OCI-M2 (cell line): ENCODE measurements at regions not wholly inside any gene's neighbourhood (a gene's known extent, or its start where the extent isn't known, plus 50 kb on each side); places are given as distances from the start of the nearest gene placed in this dataset.

Source experiments
- DNase-seq: peaks from one replicate; lab custom pipeline; 2025; ENCODE audit not compliant: unreplicated experiment; lab: John Stamatoyannopoulos, UW

GRCh38 chr11:96885405-96885804 lies 495.6 kb downstream of the JRKL start:
- DNase-seq: no peak

- no peak for DNase-seq
Measured at GRCh38 chr11:96885912-96886311, 496.1 kb downstream of the JRKL start.

GRCh38 chr11:96893988-96894387 lies 504.2 kb downstream of the JRKL start:
- DNase-seq: no peak

GRCh38 chr11:96894587-96894986 lies 504.8 kb downstream of the JRKL start:
- DNase-seq: no peak

GRCh38 chr11:96899971-96900370 lies 510.2 kb downstream of the JRKL start:
- DNase-seq: no peak

- no peak for DNase-seq
Measured at GRCh38 chr11:96905143-96905542, 515.3 kb downstream of the JRKL start.

GRCh38 chr11:96905663-96906062 lies 515.9 kb downstream of the JRKL start:
- DNase-seq: no peak

GRCh38 chr11:96906476-96906875 lies 516.7 kb downstream of the JRKL start:
- no peak for DNase-seq

- no peak for DNase-seq
Measured at GRCh38 chr11:96925862-96926261, 536.0 kb downstream of the JRKL start.

GRCh38 chr11:96940227-96940626 lies 550.4 kb downstream of the JRKL start:
- no peak for DNase-seq

- no peak for DNase-seq
Measured at GRCh38 chr11:96942855-96943254, 553.0 kb downstream of the JRKL start.

GRCh38 chr11:96943970-96944369 lies 554.2 kb downstream of the JRKL start:
- DNase-seq: no peak

- DNase-seq: no peak
Measured at GRCh38 chr11:96948066-96948465, 558.3 kb downstream of the JRKL start.

- DNase-seq: no peak
Measured at GRCh38 chr11:96949464-96949863, 559.7 kb downstream of the JRKL start.

- DNase-seq: no peak
Measured at GRCh38 chr11:96954587-96955242, 564.9 kb downstream of the JRKL start.

GRCh38 chr11:96960476-96960875 lies 570.7 kb downstream of the JRKL start:
- no peak for DNase-seq

GRCh38 chr11:96960926-96961325 lies 571.1 kb downstream of the JRKL start:
- no peak for DNase-seq

GRCh38 chr11:96961931-96962330 lies 572.1 kb downstream of the JRKL start:
- no peak for DNase-seq

GRCh38 chr11:96963375-96963774 lies 573.6 kb downstream of the JRKL start:
- DNase-seq: no peak

- no peak for DNase-seq
Measured at GRCh38 chr11:96964661-96965060, 574.8 kb downstream of the JRKL start.

- no peak for DNase-seq
Measured at GRCh38 chr11:96967616-96968015, 577.8 kb downstream of the JRKL start.

- DNase-seq: no peak
Measured at GRCh38 chr11:96969251-96969650, 579.4 kb downstream of the JRKL start.

GRCh38 chr11:96978751-96979150 lies 588.9 kb downstream of the JRKL start:
- DNase-seq: no peak
